NCI-H446 (cell line): ENCODE measurements at regions not wholly inside any gene's neighbourhood (a gene's known extent, or its start where the extent isn't known, plus 50 kb on each side); places are given as distances from the start of the nearest gene placed in this dataset.

Experiments used
- DNase-seq, 2 experiments: peaks; one replicate each; lab custom pipeline; 2025; lab: John Stamatoyannopoulos, UW

GRCh38 chr16:86366481-86366880 is 143.8 kb upstream of the FOXF1 start:
- no peak for DNase-seq

GRCh38 chr16:86367291-86368072 is 142.8 kb upstream of the FOXF1 start:
- no peak for DNase-seq

- no peak for DNase-seq
Measured at GRCh38 chr16:86368261-86368660, 142.1 kb upstream of the FOXF1 start.

- no peak for DNase-seq
Measured at GRCh38 chr16:86370062-86370461, 140.3 kb upstream of the FOXF1 start.

- no peak for DNase-seq
Measured at GRCh38 chr16:86371083-86371803, 139.1 kb upstream of the FOXF1 start.

GRCh38 chr16:86372193-86372592 is 138.1 kb upstream of the FOXF1 start:
- no peak for DNase-seq

GRCh38 chr16:86373276-86373901 is 136.9 kb upstream of the FOXF1 start:
- no peak for DNase-seq

GRCh38 chr16:86374603-86375130 is 135.7 kb upstream of the FOXF1 start:
- DNase-seq, result no peak

GRCh38 chr16:86375364-86375763 is 135.0 kb upstream of the FOXF1 start:
- DNase-seq, result no peak

- no peak for DNase-seq
Measured at GRCh38 chr16:86375851-86376250, 134.5 kb upstream of the FOXF1 start.

- DNase-seq, result no peak
Measured at GRCh38 chr16:86376837-86377236, 133.5 kb upstream of the FOXF1 start.

- no peak for DNase-seq
Measured at GRCh38 chr16:86377251-86378022, 132.9 kb upstream of the FOXF1 start.

GRCh38 chr16:86378128-86378527 is 132.2 kb upstream of the FOXF1 start:
- no peak for DNase-seq

- no peak for DNase-seq
Measured at GRCh38 chr16:86378831-86379504, 131.4 kb upstream of the FOXF1 start.

- DNase-seq, result no peak
Measured at GRCh38 chr16:86379505-86379846, 130.9 kb upstream of the FOXF1 start.

- no peak for DNase-seq
Measured at GRCh38 chr16:86380030-86380429, 130.3 kb upstream of the FOXF1 start.

- DNase-seq, result no peak
Measured at GRCh38 chr16:86381491-86381890, 128.8 kb upstream of the FOXF1 start.

GRCh38 chr16:86382067-86382773 is 128.1 kb upstream of the FOXF1 start:
- DNase-seq, result no peak

GRCh38 chr16:86382774-86383407 is 127.4 kb upstream of the FOXF1 start:
- no peak for DNase-seq

- DNase-seq, result no peak
Measured at GRCh38 chr16:86383488-86384262, 126.7 kb upstream of the FOXF1 start.
